ENCODE measurements at regions not wholly inside any gene's neighbourhood (a gene's known extent, or its start where the extent isn't known, plus 50 kb on each side); places are given as distances from the start of the nearest gene placed in this dataset.

- TF ChIP-seq CTCF (IDR thresholded peaks at IDR 0.05) (no peak), REST (IDR thresholded peaks at IDR 0.05; ENCODE audit: insufficient read depth in 1 of 2, low read depth in 2 of 2, low read length in 1 of 2) (no peak)
These were observed 531.4 kb upstream of the RIOK2 start for GRCh38 chr5:97714424-97714823.
